ENCODE measurements at regions not wholly inside any gene's neighbourhood (a gene's known extent, or its start where the extent isn't known, plus 50 kb on each side); places are given as distances from the start of the nearest gene placed in this dataset.

GRCh38 chr11:32315121-32315520, 120.2 kb downstream of the WT1 start:
- TF ChIP-seq CTCF (optimal IDR thresholded peaks at IDR 0.05 in 1 of 3, IDR thresholded peaks at IDR 0.05 in 1 of 3, conservative IDR thresholded peaks at IDR 0.05 in 1 of 3; ENCODE audit: extremely low read depth in 1 of 3, insufficient read depth in 2 of 3, low read length in 3 of 3) (no peak), EZH2 (IDR thresholded peaks at IDR 0.05; ENCODE audit: low read length) (no peak)
